Astrocyte of the cerebellum (primary cell): ENCODE measurements at regions not wholly inside any gene's neighbourhood (a gene's known extent, or its start where the extent isn't known, plus 50 kb on each side); places are given as distances from the start of the nearest gene placed in this dataset.
"Not testable (repeated sequence)": the region's sequence is repeated elsewhere in the genome, so short reads cannot be mapped to it uniquely, and the experiment has no call there.

ENCODE experiments used
- DNase-seq: peaks from one replicate; pipeline ENCODE4 v3.0.0-alpha.2; 2011; ENCODE audit warnings: low read depth
- H3K4me3 ChIP-seq: 2 replicates; pipeline ENCODE4 v1.5.1; 2011; ENCODE audit warnings: mild to moderate bottlenecking, low read depth, low read length, moderate library complexity
- CTCF ChIP-seq: IDR thresholded peaks from 2 replicates; pipeline ENCODE4 v1.5.1; 2012; ENCODE audit warnings: low read length, low read depth, moderate library complexity, mild to moderate bottlenecking; ENCODE audit errors: missing control alignments
- in situ Hi-C: cut with HindIII; loops from 2 replicates; pipeline ENCODE4 v1.10.0; 2017; ENCODE audit warnings: low sequenced_read_pairs

DNA sequence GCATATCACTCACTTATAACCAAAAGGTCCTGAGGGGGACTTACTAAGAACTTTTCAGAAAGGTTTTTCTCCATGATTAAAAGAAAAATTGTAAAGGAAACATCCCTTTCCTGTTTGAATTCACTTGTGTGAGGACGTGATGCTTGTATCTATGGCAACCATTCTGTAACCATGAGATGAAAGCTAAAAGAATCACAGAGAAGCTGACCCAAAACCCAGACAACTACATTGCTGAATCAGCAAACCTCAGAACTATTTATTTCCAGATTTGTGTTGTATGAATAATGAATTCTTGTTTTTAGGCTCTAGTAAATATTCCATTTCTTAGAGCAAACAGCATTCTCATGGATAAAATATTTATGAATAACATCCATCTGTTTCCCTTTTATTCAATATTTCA lies 91.2 kb downstream of the RCHY1 start:
- in situ Hi-C loops, result no loop called here
- no peak overlapping the region for H3K4me3 ChIP-seq
- TF ChIP-seq CTCF, result no peak
- DNase-seq, result no peak

- H3K4me3 ChIP-seq, result no peak overlapping the region
- in situ Hi-C loops, result no loop called here
- TF ChIP-seq CTCF, result no peak
- DNase-seq, result no peak
These were observed 101.5 kb downstream of the RCHY1 start for GRCh38 chr4:75412746-75413145.

- DNase-seq, result no peak
- H3K4me3 ChIP-seq, result no peak overlapping the region
- in situ Hi-C loops, result no loop called here
- TF ChIP-seq CTCF, result no peak
These were observed 115.7 kb downstream of the RCHY1 start for GRCh38 chr4:75398501-75398900.

DNA sequence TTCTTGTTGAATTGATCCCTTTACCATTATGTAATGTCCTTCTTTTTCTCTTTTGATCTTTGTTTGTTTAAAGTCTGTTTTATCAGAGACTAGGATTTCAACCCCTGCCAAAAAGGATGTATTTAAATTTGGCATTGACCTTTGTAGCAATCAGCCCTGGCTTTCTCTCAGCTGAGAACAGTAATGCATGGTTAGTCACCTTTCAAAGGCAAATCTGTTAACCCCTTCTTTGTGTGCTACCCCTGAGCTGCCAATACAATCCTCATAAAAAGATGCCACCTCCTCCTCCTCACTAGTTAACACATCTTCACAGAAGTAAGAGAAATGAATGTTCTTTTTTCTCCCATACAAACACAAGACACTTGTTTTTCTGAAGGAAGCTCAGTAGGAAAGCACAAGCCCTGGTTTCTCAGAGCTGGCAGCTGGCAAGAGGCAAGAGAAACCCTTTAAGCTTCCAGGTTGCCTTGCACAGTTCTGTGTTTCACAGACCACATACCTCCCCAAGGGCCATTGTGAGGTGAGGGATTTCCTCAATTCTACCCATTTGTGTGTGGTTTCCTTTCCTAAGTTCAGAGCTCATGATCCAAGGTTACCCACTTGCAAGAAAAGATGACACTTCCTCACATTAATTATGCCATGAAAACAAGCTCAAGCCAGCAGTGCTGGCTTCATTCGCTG lies 122.6 kb downstream of the RCHY1 start:
- no peak for TF ChIP-seq CTCF
- no peak for DNase-seq
- no peak overlapping the region for H3K4me3 ChIP-seq
- in situ Hi-C loops, result no loop called here

- H3K4me3 ChIP-seq, DNase-seq, in situ Hi-C loops: not testable (repeated sequence)
These were observed 127.8 kb downstream of the RCHY1 start for GRCh38 chr4:75386426-75386825.

DNA sequence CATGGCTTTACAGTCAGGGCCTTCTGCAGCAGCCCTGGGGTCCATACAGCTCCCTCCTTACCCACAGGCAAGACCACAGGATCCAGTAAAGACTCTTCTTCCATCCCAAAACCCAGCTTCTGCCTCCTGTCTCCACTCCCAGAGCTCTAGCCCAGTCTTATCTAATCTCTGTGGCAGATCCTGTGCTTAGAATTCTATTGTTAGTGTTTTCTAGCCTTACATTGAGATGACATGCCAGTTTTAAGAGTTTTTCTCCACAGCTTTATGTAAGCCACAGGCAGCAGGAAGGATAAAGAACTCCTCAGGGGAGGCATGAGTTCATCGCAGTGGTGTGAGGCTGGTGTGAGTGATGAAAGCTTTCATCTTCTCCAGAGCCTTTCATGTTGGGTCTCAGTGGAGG lies 129.1 kb downstream of the RCHY1 start:
- in situ Hi-C loops, result no loop called here
- no peak for DNase-seq
- H3K4me3 ChIP-seq, result no peak overlapping the region
- no peak for TF ChIP-seq CTCF

DNA sequence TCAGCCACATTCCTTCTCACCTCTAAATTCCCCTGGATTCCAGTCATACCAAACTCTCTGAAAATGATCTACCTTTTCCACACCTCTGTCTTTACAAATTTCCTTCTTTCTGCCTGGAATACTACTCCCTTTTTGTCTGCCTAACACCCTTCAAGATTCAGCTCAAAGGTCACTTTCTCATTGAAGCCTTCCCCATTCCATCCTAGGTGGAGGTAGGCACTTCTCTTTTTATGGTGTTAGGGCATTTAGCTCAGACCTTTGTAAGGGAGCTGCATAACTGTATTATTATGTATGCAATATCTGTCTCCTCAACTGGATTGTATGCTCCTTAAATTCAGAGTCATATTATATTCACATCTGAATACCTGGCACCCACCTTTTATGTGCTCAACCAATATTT lies 137.7 kb downstream of the RCHY1 start:
- TF ChIP-seq CTCF, result no peak
- in situ Hi-C loops, result no loop called here
- no peak overlapping the region for H3K4me3 ChIP-seq
- DNase-seq, result no peak
